WTC11 (cell line): ENCODE measurements at regions not wholly inside any gene's neighbourhood (a gene's known extent, or its start where the extent isn't known, plus 50 kb on each side); places are given as distances from the start of the nearest gene placed in this dataset.

Experiments used
- ATAC-seq: fragments of 200-7000 bp; cut with Tn5 transposase; 2 replicates; pipeline ENCODE4 v1.10.0; 2021; ENCODE audit warnings: mild to moderate bottlenecking, moderate library complexity
- CTCF ChIA-PET: fragments of 300-600 bp; sonication (Branson Sonifier 250); formaldehyde crosslinking; loops from one replicate; lab custom pipeline; 2021; ENCODE audit warnings: antibody characterized with exemption; lab: Charles Lee
- POLR2A ChIA-PET: fragments of 350-600 bp; sonication (Branson Sonifier 250); formaldehyde crosslinking; loops from one replicate; lab custom pipeline; 2021; ENCODE audit warnings: antibody characterized with exemption; lab: Charles Lee
- DNase-seq: peaks from one replicate; pipeline ENCODE4 v3.0.0; 2021; ENCODE audit warnings: low spot score
- H3K27ac Mint-ChIP-seq: 2 replicates; pipeline ENCODE4 v1.8.0; 2021; ENCODE audit warnings: mixed read lengths
- H3K27me3 Mint-ChIP-seq: 2 replicates; pipeline ENCODE4 v1.8.0; 2021; ENCODE audit warnings: low read depth, mild to moderate bottlenecking, moderate library complexity, mixed read lengths
- H3K36me3 Mint-ChIP-seq: 2 replicates; pipeline ENCODE4 v1.8.0; 2021; ENCODE audit warnings: mixed read lengths
- H3K4me1 Mint-ChIP-seq: 2 replicates; pipeline ENCODE4 v1.8.0; 2022; ENCODE audit warnings: mixed read lengths
- H3K4me3 Mint-ChIP-seq: 2 replicates; pipeline ENCODE4 v1.8.0; 2021; ENCODE audit warnings: mild to moderate bottlenecking, moderate library complexity, mixed read lengths
- H3K9me3 Mint-ChIP-seq: 2 replicates; pipeline ENCODE4 v1.8.0; 2021; ENCODE audit warnings: mixed read lengths
- CREB1 ChIP-seq: sonication (generic); formaldehyde crosslinking; IDR thresholded peaks from 2 replicates; pipeline ENCODE4 v1.8.0; 2023; ENCODE audit warnings: mild to moderate bottlenecking, missing genetic modification reagents
- ELF4 ChIP-seq: sonication (generic); formaldehyde crosslinking; IDR thresholded peaks from 2 replicates; pipeline ENCODE4 v1.8.1; 2022; ENCODE audit warnings: low read depth, mild to moderate bottlenecking, moderate library complexity, missing genetic modification reagents
- GABPB1 ChIP-seq: sonication (generic); formaldehyde crosslinking; IDR thresholded peaks from 2 replicates; pipeline ENCODE4 v1.8.1; 2023; ENCODE audit warnings: mild to moderate bottlenecking, missing genetic modification reagents
- MXD4 ChIP-seq: fragments of 250-450 bp; sonication (Bioruptor Pico); IDR thresholded peaks from 2 replicates; pipeline ENCODE4 v1.8.0; 2021; ENCODE audit warnings: mild to moderate bottlenecking, moderate library complexity, borderline replicate concordance
- RELA ChIP-seq: sonication (generic); formaldehyde crosslinking; IDR thresholded peaks from 2 replicates; pipeline ENCODE4 v1.8.1; 2022; ENCODE audit warnings: missing genetic modification reagents, mild to moderate bottlenecking, borderline replicate concordance
- TCF7 ChIP-seq: sonication (generic); formaldehyde crosslinking; IDR thresholded peaks from 2 replicates; pipeline ENCODE4 v1.8.0; 2022; ENCODE audit warnings: mild to moderate bottlenecking, low read depth, missing genetic modification reagents, moderate library complexity
- TP53 ChIP-seq: sonication (generic); formaldehyde crosslinking; IDR thresholded peaks from 2 replicates; pipeline ENCODE4 v1.8.1; 2023; ENCODE audit warnings: mild to moderate bottlenecking, missing genetic modification reagents
- ZNF219 ChIP-seq: sonication (generic); formaldehyde crosslinking; IDR thresholded peaks from 2 replicates; pipeline ENCODE4 v1.8.0; 2023; ENCODE audit warnings: missing genetic modification reagents, mild to moderate bottlenecking, borderline replicate concordance
- ZNF232 ChIP-seq: sonication (generic); formaldehyde crosslinking; IDR thresholded peaks from 2 replicates; pipeline ENCODE4 v1.8.0; 2022; ENCODE audit warnings: mild to moderate bottlenecking, missing genetic modification reagents
- TF ChIP-seq, protein P1 (sequence below): sonication (generic); formaldehyde crosslinking; IDR thresholded peaks from 2 replicates; pipeline ENCODE4 v1.8.1; 2023; ENCODE audit warnings: mild to moderate bottlenecking, missing genetic modification reagents
- TF ChIP-seq, protein P2 (sequence below): fragments of 250-450 bp; sonication (Bioruptor Pico); conservative IDR thresholded peaks from 2 replicates; pipeline ENCODE4 v1.9.0; 2021; ENCODE audit warnings: mild to moderate bottlenecking
- TF ChIP-seq, protein P3 (sequence below): fragments of 250-450 bp; sonication (Bioruptor Pico); IDR thresholded peaks from 2 replicates; pipeline ENCODE4 v1.9.0; 2021; ENCODE audit warnings: mild to moderate bottlenecking, borderline replicate concordance
- TF ChIP-seq, protein P4 (sequence below): sonication (generic); formaldehyde crosslinking; IDR thresholded peaks from 2 replicates; pipeline ENCODE4 v1.8.1; 2023; ENCODE audit warnings: mild to moderate bottlenecking, missing genetic modification reagents, moderate library complexity
- TF ChIP-seq, protein P5 (sequence below): sonication (generic); formaldehyde crosslinking; IDR thresholded peaks from 2 replicates; pipeline ENCODE4 v1.8.1; 2022; ENCODE audit warnings: low read depth, missing genetic modification reagents, borderline replicate concordance

DNA sequence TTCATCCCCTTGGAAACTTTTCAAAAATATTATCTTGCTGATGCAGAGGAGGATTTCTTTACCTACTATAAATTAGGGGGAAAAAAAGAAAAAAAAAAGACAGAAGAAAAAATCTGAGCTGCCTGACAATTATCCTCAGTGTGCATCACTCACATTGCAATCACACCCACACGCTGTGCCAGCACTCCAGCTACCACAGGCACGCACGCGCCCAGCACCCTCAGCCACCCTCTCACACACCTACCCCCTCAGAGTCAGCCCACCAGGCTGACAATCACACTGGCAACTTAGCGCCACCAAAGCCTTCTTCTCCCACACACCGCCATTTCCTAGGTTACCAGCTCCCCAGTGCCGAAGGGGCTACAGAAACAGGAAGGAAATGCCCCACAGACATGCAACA, 236.1 kb downstream of the KCNA4 start:
- Mint-ChIP-seq H3K9me3 (no peaks in the 10 kb centered on the region; the same call in 1 of the 2 replicates), H3K36me3 (no peaks in the 10 kb centered on the region), H3K4me3 (no peak overlapping the region), H3K27me3 (no peaks in the 10 kb centered on the region; the same call in 1 of the 2 replicates), H3K4me1 (peaks cover 12% of the 10 kb centered on the region)
- CTCF ChIA-PET, result interaction anchor here (2.5 kb wide), 1 partner anchor 348 kb away, joined by 6 read pairs; no protein-coding TSS in a partner anchor
- TF ChIP-seq, protein P1, sequence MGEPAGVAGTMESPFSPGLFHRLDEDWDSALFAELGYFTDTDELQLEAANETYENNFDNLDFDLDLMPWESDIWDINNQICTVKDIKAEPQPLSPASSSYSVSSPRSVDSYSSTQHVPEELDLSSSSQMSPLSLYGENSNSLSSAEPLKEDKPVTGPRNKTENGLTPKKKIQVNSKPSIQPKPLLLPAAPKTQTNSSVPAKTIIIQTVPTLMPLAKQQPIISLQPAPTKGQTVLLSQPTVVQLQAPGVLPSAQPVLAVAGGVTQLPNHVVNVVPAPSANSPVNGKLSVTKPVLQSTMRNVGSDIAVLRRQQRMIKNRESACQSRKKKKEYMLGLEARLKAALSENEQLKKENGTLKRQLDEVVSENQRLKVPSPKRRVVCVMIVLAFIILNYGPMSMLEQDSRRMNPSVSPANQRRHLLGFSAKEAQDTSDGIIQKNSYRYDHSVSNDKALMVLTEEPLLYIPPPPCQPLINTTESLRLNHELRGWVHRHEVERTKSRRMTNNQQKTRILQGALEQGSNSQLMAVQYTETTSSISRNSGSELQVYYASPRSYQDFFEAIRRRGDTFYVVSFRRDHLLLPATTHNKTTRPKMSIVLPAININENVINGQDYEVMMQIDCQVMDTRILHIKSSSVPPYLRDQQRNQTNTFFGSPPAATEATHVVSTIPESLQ (CRISPR knock-in tag), result no peak
- TF ChIP-seq, protein P2, sequence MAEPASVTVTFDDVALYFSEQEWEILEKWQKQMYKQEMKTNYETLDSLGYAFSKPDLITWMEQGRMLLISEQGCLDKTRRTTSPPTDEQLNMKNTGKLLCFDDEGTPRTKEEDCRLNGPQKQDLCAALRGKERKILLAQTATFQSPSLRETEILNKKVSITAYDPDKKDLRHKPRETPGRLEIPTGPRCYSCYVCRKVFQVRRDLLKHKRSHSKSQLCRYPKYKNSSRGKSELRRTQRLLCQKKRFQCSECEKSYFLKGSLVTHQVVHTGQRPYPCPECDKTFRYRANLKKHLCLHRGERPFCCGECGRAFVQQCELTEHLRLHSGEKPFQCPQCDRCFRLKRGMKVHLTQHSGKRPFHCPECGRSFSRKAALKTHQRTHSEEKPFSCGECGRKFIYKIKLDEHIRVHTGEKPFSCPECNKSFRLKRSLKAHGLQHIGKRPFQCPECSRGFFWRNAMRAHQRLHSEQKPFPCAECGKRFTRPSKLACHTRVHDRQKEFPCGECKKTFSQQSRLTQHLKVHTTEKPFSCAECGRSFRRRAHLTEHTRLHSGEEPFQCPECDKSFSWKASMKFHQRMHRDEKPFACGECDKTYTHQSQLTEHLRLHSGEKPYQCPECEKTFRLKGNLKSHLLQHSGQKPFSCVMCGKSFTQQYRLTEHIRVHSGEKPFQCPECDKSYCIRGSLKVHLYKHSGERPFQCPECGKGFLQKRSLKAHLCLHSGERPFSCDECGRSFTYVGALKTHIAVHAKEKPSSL, result no peak
- TF ChIP-seq, protein P3, sequence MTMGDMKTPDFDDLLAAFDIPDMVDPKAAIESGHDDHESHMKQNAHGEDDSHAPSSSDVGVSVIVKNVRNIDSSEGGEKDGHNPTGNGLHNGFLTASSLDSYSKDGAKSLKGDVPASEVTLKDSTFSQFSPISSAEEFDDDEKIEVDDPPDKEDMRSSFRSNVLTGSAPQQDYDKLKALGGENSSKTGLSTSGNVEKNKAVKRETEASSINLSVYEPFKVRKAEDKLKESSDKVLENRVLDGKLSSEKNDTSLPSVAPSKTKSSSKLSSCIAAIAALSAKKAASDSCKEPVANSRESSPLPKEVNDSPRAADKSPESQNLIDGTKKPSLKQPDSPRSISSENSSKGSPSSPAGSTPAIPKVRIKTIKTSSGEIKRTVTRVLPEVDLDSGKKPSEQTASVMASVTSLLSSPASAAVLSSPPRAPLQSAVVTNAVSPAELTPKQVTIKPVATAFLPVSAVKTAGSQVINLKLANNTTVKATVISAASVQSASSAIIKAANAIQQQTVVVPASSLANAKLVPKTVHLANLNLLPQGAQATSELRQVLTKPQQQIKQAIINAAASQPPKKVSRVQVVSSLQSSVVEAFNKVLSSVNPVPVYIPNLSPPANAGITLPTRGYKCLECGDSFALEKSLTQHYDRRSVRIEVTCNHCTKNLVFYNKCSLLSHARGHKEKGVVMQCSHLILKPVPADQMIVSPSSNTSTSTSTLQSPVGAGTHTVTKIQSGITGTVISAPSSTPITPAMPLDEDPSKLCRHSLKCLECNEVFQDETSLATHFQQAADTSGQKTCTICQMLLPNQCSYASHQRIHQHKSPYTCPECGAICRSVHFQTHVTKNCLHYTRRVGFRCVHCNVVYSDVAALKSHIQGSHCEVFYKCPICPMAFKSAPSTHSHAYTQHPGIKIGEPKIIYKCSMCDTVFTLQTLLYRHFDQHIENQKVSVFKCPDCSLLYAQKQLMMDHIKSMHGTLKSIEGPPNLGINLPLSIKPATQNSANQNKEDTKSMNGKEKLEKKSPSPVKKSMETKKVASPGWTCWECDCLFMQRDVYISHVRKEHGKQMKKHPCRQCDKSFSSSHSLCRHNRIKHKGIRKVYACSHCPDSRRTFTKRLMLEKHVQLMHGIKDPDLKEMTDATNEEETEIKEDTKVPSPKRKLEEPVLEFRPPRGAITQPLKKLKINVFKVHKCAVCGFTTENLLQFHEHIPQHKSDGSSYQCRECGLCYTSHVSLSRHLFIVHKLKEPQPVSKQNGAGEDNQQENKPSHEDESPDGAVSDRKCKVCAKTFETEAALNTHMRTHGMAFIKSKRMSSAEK (CRISPR knock-in tag), result no peak
- no peak for TF ChIP-seq RELA (CRISPR knock-in tag)
- TF ChIP-seq, all 79 proteins: peak for 0
- ATAC-seq (peak; percentile 46), DNase-seq (no peak)
- POLR2A ChIA-PET, result no interaction called here
- H3K27ac Mint-ChIP-seq, result peak overlapping the region; percentile 15; the same call in 1 of the 2 replicates

DNA sequence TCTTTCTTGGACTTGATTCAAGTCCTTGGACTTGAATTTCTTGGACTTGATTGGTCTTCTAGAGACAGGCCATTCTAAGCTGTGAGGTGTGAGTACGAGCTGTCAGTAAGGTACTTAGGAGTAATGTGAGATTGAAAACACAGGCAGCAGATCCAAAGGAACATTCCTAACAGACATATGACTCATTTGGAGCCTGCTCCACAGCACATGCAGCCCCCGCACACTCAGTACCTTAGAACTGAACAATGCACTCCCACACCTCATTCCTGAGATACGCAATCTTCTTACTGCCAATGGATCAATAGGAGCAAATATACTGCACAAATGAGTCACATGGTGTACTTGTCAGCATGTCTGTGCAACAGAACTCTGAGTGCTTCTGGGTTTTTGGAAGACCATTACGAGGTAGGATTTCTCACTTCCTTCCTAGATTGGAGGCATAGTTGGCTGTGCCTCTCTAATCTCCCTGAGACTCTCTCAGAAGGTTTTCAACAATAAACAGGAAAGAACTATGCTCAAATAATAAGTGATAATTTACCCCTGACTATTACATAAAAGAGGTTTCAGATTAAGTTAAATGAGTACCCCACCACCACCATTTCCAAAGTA, 243.1 kb downstream of the KCNA4 start:
- no peaks in the 10 kb centered on the region for H3K4me1 Mint-ChIP-seq
- TF ChIP-seq TCF7 (CRISPR knock-in tag), result no peak
- TF ChIP-seq, all 79 proteins: peak for 0
- peaks cover 12% of the 10 kb centered on the region for H3K36me3 Mint-ChIP-seq
- CTCF ChIA-PET, result no interaction called here
- DNase-seq (no peak), ATAC-seq (no peak)
- peaks cover 6% of the 10 kb centered on the region for H3K27me3 Mint-ChIP-seq
- POLR2A ChIA-PET, result no interaction called here
- H3K27ac Mint-ChIP-seq, result no peak overlapping the region
- H3K4me3 Mint-ChIP-seq, result no peak overlapping the region
- H3K9me3 Mint-ChIP-seq, result peaks cover 42% of the 10 kb centered on the region

DNA sequence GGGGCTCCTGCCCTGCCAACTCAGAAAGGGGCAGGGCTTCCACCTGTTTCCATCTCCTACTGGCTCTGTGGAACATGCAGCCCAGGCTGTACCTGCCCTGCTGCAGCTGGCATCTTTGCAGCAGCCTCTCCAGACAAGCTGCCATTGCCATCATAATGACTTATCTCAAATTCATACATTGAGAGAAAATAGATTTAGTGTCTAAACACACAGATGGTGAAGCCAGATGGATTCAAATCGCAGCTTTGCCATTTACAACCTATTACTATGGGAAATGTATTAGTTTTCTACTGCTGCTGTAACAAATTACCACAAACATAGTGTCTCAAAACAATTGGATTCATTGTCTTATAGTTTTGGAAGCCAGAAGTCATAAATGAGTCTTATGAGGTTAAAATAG, 260.0 kb downstream of the KCNA4 start:
- Mint-ChIP-seq H3K4me1 (no peaks in the 10 kb centered on the region), H3K27ac (no peak overlapping the region), H3K9me3 (peaks cover 10% of the 10 kb centered on the region), H3K4me3 (no peak overlapping the region), H3K27me3 (peaks cover 3% of the 10 kb centered on the region; the same call in 1 of the 2 replicates), H3K36me3 (no peaks in the 10 kb centered on the region)
- TF ChIP-seq ELF4, result no peak
- TF ChIP-seq CREB1 (CRISPR knock-in tag), result no peak
- TF ChIP-seq MXD4 (CRISPR knock-in tag), result no peak
- TF ChIP-seq GABPB1 (CRISPR knock-in tag), result no peak
- no peak for TF ChIP-seq ZNF232 (CRISPR knock-in tag)
- TF ChIP-seq, protein P4, sequence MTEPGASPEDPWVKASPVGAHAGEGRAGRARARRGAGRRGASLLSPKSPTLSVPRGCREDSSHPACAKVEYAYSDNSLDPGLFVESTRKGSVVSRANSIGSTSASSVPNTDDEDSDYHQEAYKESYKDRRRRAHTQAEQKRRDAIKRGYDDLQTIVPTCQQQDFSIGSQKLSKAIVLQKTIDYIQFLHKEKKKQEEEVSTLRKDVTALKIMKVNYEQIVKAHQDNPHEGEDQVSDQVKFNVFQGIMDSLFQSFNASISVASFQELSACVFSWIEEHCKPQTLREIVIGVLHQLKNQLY (CRISPR knock-in tag), result no peak
- TF ChIP-seq, protein P5, sequence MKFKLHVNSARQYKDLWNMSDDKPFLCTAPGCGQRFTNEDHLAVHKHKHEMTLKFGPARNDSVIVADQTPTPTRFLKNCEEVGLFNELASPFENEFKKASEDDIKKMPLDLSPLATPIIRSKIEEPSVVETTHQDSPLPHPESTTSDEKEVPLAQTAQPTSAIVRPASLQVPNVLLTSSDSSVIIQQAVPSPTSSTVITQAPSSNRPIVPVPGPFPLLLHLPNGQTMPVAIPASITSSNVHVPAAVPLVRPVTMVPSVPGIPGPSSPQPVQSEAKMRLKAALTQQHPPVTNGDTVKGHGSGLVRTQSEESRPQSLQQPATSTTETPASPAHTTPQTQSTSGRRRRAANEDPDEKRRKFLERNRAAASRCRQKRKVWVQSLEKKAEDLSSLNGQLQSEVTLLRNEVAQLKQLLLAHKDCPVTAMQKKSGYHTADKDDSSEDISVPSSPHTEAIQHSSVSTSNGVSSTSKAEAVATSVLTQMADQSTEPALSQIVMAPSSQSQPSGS (CRISPR knock-in tag), result no peak
- TF ChIP-seq ZNF219, result no peak
- no peak for TF ChIP-seq TP53
- CTCF ChIA-PET, result no interaction called here
- DNase-seq, result no peak
- ATAC-seq, result no peak
- POLR2A ChIA-PET, result no interaction called here
